ENCODE measurements at regions not wholly inside any gene's neighbourhood (a gene's known extent, or its start where the extent isn't known, plus 50 kb on each side); places are given as distances from the start of the nearest gene placed in this dataset.

- Histone ChIP-seq H3K27ac (ENCODE audit: extremely low read depth, low read depth, low read length) (no peak overlapping the region), H3K4me3 (ENCODE audit: low read depth, low read length) (no peak overlapping the region), H3K9me3 (ENCODE audit: control insufficient read depth, insufficient read depth, low read depth, low read length) (no peaks in the 10 kb centered on the region), H3K4me1 (ENCODE audit: control insufficient read depth, insufficient read depth, low read length) (no peaks in the 10 kb centered on the region), H3K36me3 (ENCODE audit: control insufficient read depth in 2 of 2, insufficient read depth in 1 of 2, low read length in 2 of 2) (no peaks in the 10 kb centered on the region)
- TF ChIP-seq, protein P1, sequence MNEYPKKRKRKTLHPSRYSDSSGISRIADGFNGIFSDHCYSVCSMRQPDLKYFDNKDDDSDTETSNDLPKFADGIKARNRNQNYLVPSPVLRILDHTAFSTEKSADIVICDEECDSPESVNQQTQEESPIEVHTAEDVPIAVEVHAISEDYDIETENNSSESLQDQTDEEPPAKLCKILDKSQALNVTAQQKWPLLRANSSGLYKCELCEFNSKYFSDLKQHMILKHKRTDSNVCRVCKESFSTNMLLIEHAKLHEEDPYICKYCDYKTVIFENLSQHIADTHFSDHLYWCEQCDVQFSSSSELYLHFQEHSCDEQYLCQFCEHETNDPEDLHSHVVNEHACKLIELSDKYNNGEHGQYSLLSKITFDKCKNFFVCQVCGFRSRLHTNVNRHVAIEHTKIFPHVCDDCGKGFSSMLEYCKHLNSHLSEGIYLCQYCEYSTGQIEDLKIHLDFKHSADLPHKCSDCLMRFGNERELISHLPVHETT (tag by site-specific recombination; IDR thresholded peaks at IDR 0.05) = no peak
- TF ChIP-seq ZNF555 (tag by site-specific recombination; conservative IDR thresholded peaks at IDR 0.05) (no peak), HOXC10 (CRISPR knock-in tag; IDR thresholded peaks at IDR 0.05) (no peak), ZSCAN4 (tag by site-specific recombination; IDR thresholded peaks at IDR 0.05) (no peak)
- TF ChIP-seq, protein P2, sequence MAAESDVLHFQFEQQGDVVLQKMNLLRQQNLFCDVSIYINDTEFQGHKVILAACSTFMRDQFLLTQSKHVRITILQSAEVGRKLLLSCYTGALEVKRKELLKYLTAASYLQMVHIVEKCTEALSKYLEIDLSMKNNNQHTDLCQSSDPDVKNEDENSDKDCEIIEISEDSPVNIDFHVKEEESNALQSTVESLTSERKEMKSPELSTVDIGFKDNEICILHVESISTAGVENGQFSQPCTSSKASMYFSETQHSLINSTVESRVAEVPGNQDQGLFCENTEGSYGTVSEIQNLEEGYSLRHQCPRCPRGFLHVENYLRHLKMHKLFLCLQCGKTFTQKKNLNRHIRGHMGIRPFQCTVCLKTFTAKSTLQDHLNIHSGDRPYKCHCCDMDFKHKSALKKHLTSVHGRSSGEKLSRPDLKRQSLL (tag by site-specific recombination; IDR thresholded peaks at IDR 0.05) = no peak
- POLR2A ChIA-PET = interaction anchor here (0.7 kb wide), 1 partner anchor 166 kb away, joined by 3 read pairs; no protein-coding TSS in a partner anchor
- CTCF ChIA-PET = interaction anchor here (0.6 to 0.7 kb wide), 3 partner anchors 8 to 466 kb away, joined by 4 to 5 read pairs (median 5); no protein-coding TSS in a partner anchor
Observed at GRCh38 chr6:122048570-122048969, 350.9 kb upstream of the HSF2 start.

DNA sequence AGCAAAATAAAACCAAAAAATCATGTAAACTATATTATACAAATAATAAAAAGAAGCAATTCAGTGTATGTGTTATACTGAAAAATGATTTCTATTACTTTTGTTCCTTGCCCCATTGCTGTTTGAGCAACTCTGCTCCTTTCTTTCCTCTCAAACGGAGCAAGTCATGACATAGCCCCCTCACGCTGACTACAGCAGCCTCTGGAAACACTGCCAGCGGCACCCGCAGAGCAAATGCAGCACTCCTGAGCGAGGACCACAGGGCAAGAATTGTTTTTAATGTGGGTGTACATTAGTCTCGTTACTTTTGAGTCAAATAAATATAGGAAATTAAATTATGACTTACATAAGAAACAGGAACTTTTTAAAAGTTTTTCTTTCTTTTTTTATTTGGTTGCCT is 350.1 kb upstream of the HSF2 start:
- no peak overlapping the region for H3K27ac ChIP-seq (ENCODE audit: extremely low read depth, low read depth, low read length)
- H3K9me3 ChIP-seq (ENCODE audit: control insufficient read depth, insufficient read depth, low read depth, low read length) = no peaks in the 10 kb centered on the region
- no peaks in the 10 kb centered on the region for H3K36me3 ChIP-seq (ENCODE audit: control insufficient read depth in 2 of 2, insufficient read depth in 1 of 2, low read length in 2 of 2)
- H3K4me3 ChIP-seq (ENCODE audit: low read depth, low read length) = no peak overlapping the region
- CTCF ChIA-PET = interaction anchor here (0.6 kb wide), 1 partner anchor 466 kb away, joined by 5 read pairs; no protein-coding TSS in a partner anchor
- POLR2A ChIA-PET = no interaction called here
- H3K4me1 ChIP-seq (ENCODE audit: control insufficient read depth, insufficient read depth, low read length) = no peaks in the 10 kb centered on the region
- no peak for TF ChIP-seq ZNF791 (tag by site-specific recombination; IDR thresholded peaks at IDR 0.05)
- no peak for TF ChIP-seq ZNF501 (tag by site-specific recombination; IDR thresholded peaks at IDR 0.05)
- TF ChIP-seq ZNF416 (tag by site-specific recombination; IDR thresholded peaks at IDR 0.05) = no peak
- TF ChIP-seq, protein P1 (tag by site-specific recombination; IDR thresholded peaks at IDR 0.05) = no peak

- H3K27ac ChIP-seq (ENCODE audit: extremely low read depth, low read depth, low read length) = no peak overlapping the region
- H3K36me3 ChIP-seq (ENCODE audit: control insufficient read depth in 2 of 2, insufficient read depth in 1 of 2, low read length in 2 of 2) = no peaks in the 10 kb centered on the region
- POLR2A ChIA-PET = no interaction called here
- CTCF ChIA-PET = no interaction called here
- H3K4me1 ChIP-seq (ENCODE audit: control insufficient read depth, insufficient read depth, low read length) = no peaks in the 10 kb centered on the region
- no peak overlapping the region for H3K4me3 ChIP-seq (ENCODE audit: low read depth, low read length)
- H3K9me3 ChIP-seq (ENCODE audit: control insufficient read depth, insufficient read depth, low read depth, low read length) = no peaks in the 10 kb centered on the region
- no peak for TF ChIP-seq ZNF404 (tag by site-specific recombination; IDR thresholded peaks at IDR 0.05)
- TF ChIP-seq ZNF335 (tag by site-specific recombination; conservative IDR thresholded peaks at IDR 0.05) = no peak
- TF ChIP-seq ZNF501 (tag by site-specific recombination; IDR thresholded peaks at IDR 0.05) = no peak
- no peak for TF ChIP-seq AEBP2 (tag by site-specific recombination; IDR thresholded peaks at IDR 0.05; ENCODE audit: borderline replicate concordance)
- no peak for TF ChIP-seq ZBTB11 (tag by site-specific recombination; conservative IDR thresholded peaks at IDR 0.05; ENCODE audit: low read depth)
- TF ChIP-seq ZNF398 (tag by site-specific recombination; IDR thresholded peaks at IDR 0.05) = no peak
- TF ChIP-seq SP3 (tag by site-specific recombination; IDR thresholded peaks at IDR 0.05) = no peak
- TF ChIP-seq ZNF645 (tag by site-specific recombination; IDR thresholded peaks at IDR 0.05) = no peak
- no peak for TF ChIP-seq ZNF558 (tag by site-specific recombination; IDR thresholded peaks at IDR 0.05)
- no peak for TF ChIP-seq ZBTB17 (tag by site-specific recombination; IDR thresholded peaks at IDR 0.05)
Observed at GRCh38 chr6:122050242-122050755, 349.2 kb upstream of the HSF2 start.
